GM10248 (cell line): ENCODE measurements at regions not wholly inside any gene's neighbourhood (a gene's known extent, or its start where the extent isn't known, plus 50 kb on each side); places are given as distances from the start of the nearest gene placed in this dataset.

Experiments used
- CTCF ChIA-PET: fragments of 300-600 bp; sonication (Branson Sonifier 250); formaldehyde crosslinking; extraction: SDS; loops from one replicate; lab custom pipeline; 2021; ENCODE audit warnings: antibody characterized with exemption; lab: Yijun Ruan, JAX
- POLR2A ChIA-PET: fragments of 350-650 bp; sonication (Branson Sonifier 250); formaldehyde crosslinking; extraction: SDS; loops from one replicate; lab custom pipeline; 2020; ENCODE audit warnings: antibody characterized with exemption; lab: Yijun Ruan, JAX
- DNase-seq: peaks from one replicate; pipeline ENCODE4 v3.0.0; 2012; ENCODE audit errors: extremely low spot score
- CTCF ChIP-seq: IDR thresholded peaks from 2 replicates; pipeline ENCODE4 v1.5.1; 2012; ENCODE audit warnings: mild to moderate bottlenecking, low read depth; ENCODE audit errors: extremely low read depth, missing control alignments, control extremely low read depth

GRCh38 chr11:70620510-70621184 lies 222.3 kb downstream of the CTTN start:
- TF ChIP-seq CTCF: no peak
- CTCF ChIA-PET: no interaction called here

DNA sequence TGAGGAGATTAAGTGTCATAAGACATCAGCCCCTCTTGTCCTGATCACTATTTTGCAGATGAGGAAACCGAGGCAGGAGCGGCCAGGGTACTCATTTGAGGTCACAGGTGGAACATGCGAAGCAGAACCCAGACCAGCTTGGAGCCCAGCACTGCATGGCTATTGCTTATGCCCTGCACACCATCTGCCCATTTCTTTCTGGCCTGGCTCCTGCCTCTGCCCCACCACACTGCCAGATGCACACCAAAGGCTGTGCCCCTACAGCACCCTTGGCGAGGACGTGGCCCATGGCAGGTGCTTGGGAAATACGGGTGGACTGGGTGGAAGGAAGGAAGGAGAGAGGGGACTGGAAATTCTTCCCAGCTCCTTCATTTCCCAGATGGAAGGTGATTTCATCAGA lies 222.9 kb downstream of the CTTN start:
- DNase-seq: no peak
- no peak for TF ChIP-seq CTCF
- CTCF ChIA-PET: no interaction called here
- POLR2A ChIA-PET: no interaction called here

More at GRCh38 chr11:70620510-70621184, 222.3 kb downstream of the CTTN start:
- POLR2A ChIA-PET: no interaction called here
- no peak for DNase-seq

DNA sequence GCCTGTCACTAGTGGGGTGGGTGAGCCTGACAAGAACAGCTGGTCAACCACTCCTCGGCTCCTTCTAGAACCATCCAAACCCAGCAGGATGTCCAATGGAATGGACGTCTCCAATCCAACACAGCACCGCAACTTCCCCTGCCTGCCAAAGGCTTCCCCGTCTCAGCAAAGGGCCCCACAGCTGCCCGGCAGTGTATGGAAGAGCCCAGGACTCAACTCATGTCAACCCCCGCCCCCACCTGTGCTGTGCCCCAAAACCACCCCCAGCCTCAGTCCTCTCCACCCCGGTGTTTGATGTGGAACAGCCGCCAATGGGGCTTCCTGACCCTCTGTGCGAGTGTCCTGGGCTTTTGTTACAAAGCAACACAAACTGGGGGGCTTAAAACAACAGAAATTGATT lies 223.8 kb downstream of the CTTN start:
- CTCF ChIA-PET: no interaction called here
- no peak for DNase-seq
- no peak for TF ChIP-seq CTCF
- POLR2A ChIA-PET: no interaction called here

DNA sequence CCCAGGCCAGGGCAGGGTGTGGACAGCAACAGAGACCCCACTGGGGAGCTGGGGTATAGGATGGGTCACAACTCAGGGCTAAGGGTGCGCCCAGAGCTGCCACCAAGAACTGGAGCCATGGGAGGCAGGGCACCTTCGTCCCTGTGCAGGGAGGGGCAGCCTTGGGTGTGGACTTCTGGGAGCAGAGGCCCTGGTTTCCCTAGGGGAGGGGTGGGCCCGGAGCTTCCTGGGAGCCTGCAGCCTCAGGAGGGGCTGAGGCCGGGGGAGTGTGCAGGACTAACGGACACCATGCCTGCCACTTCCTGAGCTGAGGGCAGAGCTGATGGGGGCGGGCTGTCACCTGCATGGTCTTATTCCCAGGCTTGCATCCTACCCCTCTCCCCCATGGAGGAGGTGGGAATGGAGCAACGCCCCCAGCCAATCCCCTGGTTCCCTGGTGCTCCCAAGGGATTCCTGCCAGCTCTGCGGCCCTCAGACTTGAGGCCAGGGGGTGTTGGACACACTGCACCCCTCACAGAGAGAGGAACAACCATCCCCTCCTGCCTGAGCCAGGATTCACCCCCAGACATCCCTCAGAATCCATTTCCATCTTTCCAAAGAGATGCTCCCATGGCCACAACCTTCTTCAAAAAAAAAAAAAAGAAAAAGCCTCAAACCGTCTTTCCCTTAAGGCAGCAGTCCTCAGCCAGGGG lies 225.7 kb downstream of the CTTN start:
- no peak for TF ChIP-seq CTCF
- no peak for DNase-seq
- ChIA-PET POLR2A (no interaction called here), CTCF (no interaction called here)

DNA sequence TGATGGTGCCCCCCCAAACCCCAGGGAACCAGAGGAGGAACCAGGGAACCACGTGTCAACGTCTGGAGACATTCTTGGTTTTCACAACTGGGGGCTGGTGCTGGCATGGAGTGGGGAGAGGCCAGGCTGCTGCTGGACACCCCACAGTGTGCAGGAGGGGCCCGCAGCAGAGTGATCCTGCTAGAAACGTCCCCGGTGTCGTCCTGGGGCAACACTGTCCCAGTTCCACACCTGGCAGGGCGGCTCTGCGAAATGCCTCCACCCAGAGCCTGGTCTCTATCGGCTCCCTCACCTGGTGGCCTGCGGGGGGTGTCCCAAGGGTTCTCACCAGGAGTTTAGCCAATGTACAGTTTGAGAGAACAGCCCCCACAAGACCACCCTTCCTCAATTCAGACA lies 226.3 kb downstream of the CTTN start:
- DNase-seq: no peak
- TF ChIP-seq CTCF: no peak
- CTCF ChIA-PET: no interaction called here
- POLR2A ChIA-PET: no interaction called here

- DNase-seq: no peak
- POLR2A ChIA-PET: no interaction called here
- TF ChIP-seq CTCF: no peak
- CTCF ChIA-PET: no interaction called here
Observed at GRCh38 chr11:70625051-70625450, 226.7 kb downstream of the CTTN start.
